ENCODE measurements at regions not wholly inside any gene's neighbourhood (a gene's known extent, or its start where the extent isn't known, plus 50 kb on each side); places are given as distances from the start of the nearest gene placed in this dataset.
"Not testable (repeated sequence)": the region's sequence is repeated elsewhere in the genome, so short reads cannot be mapped to it uniquely, and the experiment has no call there.

DNA sequence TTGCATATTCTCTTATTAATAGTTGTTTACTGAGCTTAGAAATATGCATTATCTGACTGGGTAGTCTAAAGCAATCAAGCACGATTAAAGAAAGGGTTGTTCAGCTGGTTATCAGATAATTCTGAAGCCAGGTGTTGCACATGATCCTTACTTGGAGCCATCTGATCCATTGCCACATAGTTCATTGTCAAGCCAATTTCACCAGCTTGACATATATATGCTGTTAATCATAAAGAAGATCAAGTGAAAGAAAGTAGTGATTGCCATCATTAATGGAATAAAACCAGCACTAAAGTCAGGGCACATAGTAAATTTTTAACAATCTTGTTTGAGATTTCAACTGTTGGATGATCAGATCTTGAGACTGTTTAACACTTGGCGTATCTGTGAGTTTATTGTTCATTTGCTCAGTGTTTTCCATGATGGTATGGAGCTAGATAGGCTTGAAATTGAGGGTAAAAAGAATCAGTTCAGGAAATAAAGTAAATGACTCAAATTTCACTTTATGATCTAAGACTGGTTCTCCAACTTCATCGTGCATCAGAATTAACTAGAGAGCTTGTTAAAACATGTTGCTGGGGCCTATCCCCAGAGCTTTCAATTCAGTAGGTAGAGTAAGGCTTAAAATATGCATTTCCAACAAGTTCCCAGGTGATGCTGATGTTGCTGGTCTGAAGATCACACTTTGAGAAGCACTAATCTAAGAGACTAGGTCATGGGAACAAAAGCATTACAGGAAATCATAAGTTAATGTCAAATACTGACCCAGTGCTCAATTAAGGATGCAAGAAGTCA lies 539.6 kb downstream of the SATB2 start:
- DNase-seq (ENCODE audit: low read depth in 1 of 2, low spot score in 1 of 2): no peak

DNA sequence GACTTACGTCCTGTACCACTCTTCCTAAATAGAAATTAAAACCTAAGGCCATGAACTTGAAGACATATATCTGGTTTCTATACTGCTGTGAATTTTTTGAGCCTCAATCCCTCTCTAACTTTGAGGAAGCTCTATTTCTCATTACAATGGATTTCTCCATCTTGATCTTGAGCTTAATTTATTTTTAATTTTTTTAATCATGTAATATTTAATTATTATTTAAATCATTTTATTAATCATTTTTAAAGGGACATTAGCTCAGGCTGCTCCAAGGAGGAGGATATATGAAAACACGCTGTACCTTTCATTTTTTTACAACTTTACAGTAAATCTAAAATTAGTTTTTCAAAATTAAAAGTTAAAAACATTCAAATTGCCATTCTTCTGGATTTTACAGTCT lies 540.5 kb downstream of the SATB2 start:
- no peak for DNase-seq (ENCODE audit: low read depth in 1 of 2, low spot score in 1 of 2)

DNA sequence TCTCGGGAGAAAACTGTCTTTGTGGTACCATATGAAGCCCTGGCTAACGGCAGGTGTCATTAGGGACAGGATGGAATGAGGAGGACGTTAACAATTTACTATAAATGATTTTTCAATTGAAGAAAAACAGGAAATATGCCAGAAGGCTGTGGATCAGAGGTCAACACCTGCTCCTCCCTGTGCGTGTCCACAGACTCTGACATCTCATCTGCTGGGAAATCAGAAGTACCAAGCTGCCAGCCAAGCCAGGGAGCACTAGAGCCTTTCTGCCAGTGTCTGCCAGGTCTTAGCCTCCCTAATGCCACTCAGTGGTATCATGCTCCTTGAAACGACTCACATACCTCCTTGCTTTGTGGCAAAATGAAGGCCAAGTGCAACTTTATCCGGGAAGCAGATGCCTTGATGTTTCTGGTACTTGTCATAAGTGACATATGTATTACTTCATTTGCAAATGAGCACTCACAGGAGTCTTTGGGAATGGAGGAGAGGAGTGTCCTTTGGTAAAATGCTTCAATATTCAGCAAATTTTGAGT lies 541.1 kb downstream of the SATB2 start:
- DNase-seq (ENCODE audit: low read depth in 1 of 2, low spot score in 1 of 2): no peak

DNA sequence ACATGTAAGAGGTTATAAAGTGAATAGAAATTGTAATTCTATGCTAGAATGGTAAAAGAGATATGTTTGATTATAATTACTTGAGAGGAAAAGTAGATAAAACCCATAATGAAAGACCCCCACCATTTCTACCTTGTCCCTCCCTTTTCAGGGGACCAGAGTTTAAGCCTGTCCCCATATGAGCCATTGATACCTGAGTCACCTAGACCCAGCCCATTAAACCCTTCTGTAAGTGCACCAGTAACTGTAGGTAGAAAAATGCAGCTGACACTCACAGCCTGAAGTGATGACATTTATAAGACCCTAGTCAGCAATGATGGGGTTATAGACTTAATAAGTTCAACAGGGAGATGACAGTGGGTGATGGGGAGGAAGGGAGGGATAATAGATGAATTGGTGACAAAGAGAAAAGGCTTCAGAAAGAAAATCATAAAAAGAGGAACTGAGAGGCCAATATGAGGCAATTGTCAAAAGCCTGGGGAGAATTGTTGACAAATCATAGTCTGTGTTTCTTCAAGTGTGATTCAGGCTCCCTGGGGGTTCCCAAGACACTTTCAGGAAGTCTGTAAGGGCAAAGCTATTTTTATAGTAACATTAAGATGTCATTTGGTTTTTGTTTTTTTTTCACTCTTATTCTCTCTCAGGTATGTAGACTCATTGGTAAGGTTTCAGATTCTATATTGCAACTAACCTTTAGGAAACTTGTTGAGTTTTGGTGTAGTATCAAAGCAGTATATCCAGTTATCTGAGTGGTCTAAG lies 544.2 kb downstream of the SATB2 start:
- no peak for DNase-seq (ENCODE audit: low read depth in 1 of 2, low spot score in 1 of 2)

DNA sequence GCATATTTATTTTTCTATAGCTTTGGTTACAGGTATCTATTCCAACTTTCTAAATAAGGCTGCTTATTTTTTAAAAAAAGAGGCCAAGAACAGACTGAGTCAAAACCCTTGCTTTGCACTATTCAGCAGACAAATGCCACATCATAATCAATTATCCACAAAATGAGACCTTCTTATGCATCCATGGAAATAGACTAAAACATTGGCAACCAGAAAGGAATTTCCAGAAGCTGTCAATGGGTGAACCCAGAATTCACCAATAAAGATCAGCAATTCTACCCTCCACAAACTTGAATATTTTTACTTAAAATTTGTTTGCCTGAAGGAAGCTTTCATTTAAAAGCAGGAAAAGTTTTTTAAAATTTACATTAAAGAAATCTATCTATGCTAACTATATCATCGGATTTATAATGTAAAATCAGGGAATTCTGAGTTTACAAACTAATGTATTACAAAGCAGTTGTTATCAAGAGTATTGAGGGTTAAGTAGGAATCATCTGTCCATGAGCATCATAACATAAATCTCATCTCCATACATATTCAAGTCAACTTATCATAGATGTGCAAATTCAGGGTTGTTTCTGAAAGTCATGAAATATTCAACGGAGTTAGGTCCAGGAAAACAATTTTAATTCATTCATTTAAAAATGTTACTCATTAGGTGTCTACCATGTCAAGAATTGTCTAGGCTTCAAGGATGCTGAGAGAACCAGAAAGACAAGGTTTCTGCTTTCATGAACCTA lies 548.0 kb downstream of the SATB2 start:
- no peak for DNase-seq (ENCODE audit: low read depth in 1 of 2, low spot score in 1 of 2)

DNA sequence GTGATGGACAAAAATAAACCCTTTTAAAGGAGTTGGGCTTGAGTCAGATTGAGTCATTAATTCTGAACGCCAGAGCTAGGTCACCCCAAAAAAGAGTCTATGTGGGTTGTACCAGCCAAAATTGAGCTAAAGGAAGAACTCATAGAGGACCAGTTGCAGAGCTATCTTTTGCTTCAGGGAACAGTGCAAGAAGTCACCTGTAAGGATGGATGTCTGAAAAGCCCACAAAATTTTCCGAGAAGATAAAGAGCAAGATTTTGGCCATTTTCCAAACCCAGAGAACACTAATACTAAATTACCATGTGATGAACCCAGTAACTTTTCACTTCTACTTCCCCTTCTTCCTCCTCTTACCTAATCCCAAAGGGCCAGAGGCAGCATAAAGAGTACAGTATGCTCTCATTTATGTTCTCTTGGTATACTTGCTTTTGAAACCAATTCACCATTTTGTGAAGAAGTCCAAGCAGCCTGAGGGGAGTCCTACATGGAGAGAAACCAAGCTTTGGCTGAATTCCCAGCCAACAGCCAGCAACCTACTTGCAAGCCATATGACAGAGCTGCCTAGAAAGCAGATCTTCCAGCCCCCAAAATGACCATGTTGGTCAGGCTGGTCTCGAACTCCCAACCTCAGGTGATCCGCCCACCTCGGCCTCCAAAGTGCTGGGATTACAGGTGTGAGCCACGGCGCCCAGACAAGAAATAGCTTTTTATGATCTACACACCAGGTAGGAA lies 551.7 kb downstream of the SATB2 start:
- DNase-seq (ENCODE audit: low read depth in 1 of 2, low spot score in 1 of 2): no peak

DNA sequence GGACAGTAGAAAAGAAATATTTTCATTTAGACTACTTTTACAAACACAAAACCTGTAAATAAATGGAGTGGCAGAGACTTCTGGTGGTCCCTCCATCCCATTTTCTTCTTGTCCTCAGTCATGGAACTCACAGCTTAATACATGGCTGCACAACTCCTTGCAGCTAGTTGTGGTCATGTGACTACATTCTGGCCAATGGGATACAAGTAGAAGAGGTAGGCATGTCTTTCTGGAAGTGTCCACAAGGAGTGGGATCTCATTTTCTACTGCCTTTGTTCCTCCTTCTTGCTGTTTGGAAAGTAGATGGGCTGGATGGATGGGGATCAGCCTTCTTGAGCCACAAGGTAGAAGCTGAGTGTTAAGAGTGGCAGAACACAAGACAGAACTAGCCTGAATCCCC lies 555.8 kb downstream of the SATB2 start:
- no peak for DNase-seq (ENCODE audit: low read depth in 1 of 2, low spot score in 1 of 2)

DNA sequence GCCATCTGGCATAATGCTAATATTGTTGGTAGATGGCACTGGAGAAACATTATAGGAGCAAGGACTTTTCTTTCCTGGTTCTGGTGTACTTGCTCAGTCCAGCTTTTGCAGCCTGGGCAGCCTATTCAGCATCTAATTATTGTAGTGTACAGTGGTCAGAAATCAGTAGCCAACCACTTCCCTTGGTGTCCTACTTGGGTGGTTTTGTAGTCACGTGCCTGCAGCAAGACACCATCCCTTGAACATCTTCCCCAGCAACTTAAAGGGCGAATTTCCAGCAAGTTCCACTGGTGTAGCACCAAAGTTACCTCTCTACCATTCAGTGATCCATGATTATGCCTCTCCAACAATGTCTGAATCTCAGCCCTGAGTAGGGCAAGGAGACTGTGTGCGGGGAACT lies 557.6 kb downstream of the SATB2 start:
- DNase-seq (ENCODE audit: low read depth in 1 of 2, low spot score in 1 of 2): no peak

DNA sequence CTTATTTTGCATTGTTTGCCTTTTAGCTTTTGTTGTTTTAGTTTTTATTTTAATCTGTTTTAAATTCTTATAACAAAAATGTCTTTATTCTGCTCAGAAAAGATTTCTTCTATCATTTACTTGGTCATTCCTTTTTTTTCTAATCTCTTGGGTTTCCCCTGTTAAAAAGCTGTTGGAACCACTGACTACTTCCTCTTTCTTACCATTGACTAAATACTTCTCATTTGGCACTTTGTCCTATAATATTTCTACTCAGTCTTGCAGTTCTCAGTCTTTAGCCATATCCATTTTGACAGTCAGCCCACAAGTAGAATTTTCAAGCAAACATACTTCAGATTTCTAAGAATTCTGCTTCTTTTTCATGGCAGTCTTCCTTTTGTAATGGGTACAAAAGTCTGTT lies 567.2 kb downstream of the SATB2 start:
- no peak for DNase-seq (ENCODE audit: low read depth in 1 of 2, low spot score in 1 of 2)

DNA sequence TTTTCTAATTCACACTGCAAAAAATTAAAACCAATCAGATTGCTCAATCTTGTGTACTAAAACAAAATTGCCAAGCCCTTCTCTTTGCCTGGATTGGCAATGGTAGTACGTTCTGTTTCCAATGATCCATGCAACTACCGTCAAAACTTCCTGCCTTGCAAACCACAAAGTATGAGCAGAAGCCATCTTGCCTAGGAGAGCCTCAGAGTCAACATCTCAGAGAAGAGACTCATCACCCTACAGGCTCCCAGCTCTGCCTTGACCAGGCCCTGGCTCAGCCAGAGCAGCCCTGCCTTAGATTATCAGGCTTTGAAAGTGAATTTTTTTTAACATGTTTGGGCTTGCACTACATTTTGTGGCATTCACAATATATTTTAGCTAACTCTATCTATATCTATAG lies 574.1 kb downstream of the SATB2 start:
- DNase-seq (ENCODE audit: low read depth in 1 of 2, low spot score in 1 of 2): no peak

DNA sequence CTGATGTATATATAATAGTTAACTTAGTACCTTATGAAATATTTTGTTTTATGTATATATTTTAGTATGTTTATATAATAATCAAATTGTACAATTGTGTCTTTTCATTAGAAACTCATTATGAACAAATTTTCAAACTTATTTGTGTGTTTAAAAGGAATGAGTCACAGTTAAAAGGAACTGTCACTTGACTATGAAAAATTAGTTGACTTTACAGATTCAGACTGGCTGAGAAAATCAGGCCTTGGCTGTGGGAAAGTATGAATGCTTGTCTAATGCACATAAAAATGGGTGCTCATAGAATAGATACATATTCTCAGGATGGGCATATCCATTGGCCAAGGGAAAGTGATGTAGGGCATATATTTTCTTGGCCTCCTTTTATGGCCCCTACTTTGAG lies 576.8 kb downstream of the SATB2 start:
- DNase-seq (ENCODE audit: low read depth in 1 of 2, low spot score in 1 of 2): no peak

DNA sequence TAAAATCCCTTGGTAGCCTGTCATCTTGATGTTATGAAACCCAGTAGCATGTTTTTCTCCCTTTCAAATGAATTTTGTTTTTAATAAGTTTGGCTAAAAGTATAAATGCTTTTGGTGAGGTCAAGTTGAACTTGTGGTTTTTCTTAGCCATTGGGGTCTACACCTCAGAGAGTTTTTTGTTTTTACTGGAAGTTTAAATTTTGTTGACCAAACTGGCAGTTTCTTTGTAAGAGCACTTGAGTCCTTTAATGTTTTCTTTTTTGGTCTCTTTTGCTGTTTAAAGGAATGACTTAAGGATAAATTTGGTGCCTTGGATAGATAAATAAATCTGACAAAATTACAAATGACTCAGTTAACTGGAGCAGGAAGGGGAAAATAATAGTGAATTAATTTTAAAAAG lies 577.3 kb downstream of the SATB2 start:
- no peak for DNase-seq (ENCODE audit: low read depth in 1 of 2, low spot score in 1 of 2)

DNA sequence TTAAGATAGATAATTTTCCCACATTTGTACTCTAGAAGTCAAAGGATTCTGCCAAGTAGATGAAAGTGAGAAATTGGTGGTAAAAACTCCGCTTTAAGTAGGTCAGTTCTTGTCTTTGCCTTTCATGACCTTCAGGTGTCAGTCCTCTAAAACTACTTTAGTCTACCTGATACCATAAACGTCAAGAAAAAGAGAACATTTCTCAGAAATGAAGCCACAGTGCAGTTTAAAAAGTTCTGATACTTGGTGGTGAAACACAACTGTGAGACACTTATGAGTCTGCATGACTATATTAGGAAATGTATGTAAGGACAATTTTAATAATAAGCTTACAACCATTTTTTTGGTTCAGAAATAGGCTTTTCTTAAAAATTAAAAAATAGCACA lies 583.3 kb downstream of the SATB2 start:
- no peak for DNase-seq (ENCODE audit: low read depth in 1 of 2, low spot score in 1 of 2)

DNA sequence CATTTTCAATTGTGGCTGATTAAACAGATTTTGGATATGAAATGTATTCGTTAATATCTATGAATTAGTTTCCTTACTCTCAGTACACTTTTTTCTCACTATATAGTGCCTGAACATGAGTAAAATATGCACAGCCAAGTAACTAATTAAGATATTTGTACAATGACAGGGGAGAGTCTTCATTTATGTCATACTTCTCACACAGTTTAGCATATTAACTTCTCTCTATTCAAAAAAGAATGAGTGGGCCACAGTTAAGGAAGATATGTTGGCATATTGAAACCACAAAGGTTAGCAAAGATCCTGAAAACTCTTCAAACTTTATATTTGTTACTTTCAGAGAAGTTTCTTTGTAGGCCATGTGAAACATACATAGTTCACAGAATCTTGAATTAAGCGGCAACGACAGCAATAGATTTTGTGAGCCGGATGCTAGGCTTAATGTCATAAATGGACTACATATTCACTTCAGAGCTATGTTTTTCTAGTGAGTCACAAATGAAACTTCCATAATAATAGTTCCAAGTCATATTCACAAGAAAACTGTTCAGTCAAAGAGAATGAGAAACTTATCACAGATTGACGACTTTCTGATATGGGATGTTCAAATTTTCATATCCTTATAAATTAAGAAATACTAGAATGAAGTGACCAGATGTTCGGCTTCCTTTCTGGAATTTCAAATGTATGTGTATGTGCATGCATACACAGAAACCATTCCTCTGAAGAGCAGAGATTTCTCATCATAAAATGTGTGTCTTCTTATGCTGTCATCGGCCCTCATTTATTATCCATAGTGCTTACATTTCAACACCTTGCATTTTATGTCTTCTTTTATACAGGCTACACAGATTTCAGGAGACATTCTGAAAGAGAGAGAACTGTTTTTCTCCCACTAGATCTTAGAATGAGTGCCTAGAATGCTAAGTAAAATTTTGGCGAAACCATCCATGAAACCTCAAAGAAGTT lies 584.0 kb downstream of the SATB2 start:
- DNase-seq (ENCODE audit: low read depth in 1 of 2, low spot score in 1 of 2): no peak

DNA sequence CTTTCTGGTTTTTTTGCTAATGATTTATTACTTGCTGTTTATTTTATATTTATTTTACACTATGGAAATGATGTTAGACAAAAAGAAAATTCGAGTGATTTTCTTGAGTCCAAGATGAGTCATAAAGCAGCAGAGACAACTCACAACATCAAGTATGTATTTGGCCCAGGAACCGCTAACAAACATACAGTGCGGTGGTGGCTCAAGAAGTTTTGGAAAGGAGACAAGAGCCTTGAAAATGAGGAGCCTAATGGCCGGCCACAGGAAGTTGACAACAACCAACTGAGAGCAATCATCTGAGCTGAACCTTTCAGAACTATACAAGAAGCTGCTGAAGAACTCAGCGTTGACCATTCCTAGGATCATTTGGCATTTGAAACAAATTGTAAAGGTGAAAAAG lies 594.1 kb downstream of the SATB2 start:
- no peak for DNase-seq (ENCODE audit: low read depth in 1 of 2, low spot score in 1 of 2)

DNA sequence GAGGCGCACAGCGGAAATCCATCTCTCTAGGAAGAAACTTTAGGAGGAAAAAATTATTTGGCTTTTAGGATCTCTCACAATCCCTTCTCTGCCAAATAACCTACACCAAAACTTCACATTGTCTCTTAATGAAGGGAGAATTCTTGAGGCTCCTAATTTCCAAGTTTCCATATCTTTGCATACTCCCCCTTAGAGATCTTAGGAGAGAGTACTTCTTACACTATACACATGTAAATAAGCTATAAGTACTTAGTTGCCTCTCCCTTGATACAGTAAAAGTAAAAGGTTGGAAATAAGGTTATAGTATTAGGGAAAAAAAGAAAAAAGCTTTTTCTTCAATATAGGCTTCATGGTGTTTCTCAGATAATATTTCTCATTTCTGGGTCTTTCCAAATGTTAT lies 596.7 kb downstream of the SATB2 start:
- no peak for DNase-seq (ENCODE audit: low read depth in 1 of 2, low spot score in 1 of 2)

DNA sequence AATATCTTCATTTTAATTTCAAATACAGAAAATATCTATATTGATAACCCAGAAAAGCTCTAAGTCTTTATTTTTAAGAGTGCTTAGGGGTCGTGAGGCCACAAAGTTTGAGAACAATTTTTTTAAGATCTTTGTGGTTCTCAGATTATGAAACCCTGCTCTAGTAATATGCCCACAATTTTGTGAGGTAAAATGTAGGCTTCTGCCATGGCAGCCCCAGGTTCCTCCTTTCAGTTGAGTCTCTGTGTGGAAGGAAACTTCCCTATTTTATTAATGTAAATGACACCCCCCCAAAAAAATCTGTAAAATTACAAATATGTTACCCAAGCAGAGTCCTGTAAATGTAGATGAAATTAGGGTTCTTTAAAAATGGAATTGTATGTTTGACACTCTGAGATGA lies 600.5 kb downstream of the SATB2 start:
- DNase-seq (ENCODE audit: low read depth in 1 of 2, low spot score in 1 of 2): no peak

DNA sequence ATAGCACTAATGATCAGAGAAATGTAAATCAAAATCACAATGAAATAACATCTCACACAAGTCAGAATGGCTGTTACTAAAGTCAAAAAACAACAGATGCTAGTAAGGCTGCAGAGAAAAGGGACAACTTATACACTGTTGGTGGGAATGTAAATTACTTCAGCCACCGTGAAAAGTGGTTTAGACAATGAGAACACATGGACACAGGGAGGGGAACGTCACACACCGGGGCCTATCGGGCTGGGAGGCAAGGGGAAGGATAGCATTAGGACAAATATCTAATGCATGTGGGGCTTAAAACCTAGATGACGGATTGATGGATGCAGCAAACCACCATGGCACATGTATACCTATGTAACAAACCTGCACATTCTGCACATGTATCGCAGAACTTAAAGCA lies 602.0 kb downstream of the SATB2 start:
- DNase-seq (ENCODE audit: low read depth in 1 of 2, low spot score in 1 of 2): not testable (repeated sequence)

DNA sequence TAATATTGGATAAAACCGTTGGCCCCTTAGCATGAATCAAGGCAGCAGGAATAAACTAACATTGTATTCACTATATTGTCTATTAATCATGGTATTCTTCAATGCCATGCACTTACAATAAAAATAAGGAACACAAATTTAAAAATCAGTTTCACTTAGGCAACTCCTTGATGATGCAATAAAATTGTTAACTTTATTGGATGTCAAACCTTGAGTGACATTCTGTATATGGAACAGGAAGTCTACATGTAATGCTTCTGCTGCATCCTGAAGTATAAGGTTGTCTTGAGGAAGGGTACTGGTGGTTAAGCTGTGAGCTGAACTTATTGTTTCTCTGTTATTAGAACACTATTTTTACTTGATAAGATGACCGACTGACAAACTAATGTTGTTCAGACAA lies 605.5 kb downstream of the SATB2 start:
- DNase-seq (ENCODE audit: low read depth in 1 of 2, low spot score in 1 of 2): no peak

DNA sequence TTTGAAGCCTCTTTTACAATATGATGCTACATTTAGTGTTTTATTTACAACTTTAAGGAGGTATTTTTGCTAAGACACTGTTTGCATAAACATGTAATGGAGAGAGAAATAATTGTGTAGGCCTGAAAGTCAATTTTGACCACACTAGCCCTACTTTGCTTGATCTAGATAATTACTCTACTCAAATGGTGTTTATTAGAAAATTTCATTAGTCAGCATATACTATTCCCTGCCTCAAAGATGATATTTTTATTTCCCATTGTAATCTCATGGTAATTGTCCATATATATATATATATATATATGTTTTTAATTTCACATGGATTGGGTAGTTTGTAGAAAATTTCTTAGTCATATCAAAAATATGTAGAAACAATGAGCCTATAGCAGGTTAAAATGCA lies 632.2 kb downstream of the SATB2 start:
- DNase-seq (ENCODE audit: low read depth in 1 of 2, low spot score in 1 of 2): no peak

Data from stimulated activated CD4-positive, alpha-beta T cell treated with anti-CD3 and anti-CD28 coated beads, Interleukin-15, amount 100 ng/mL, for 1 hour (primary cell).